DMS79 (cell line): ENCODE measurements at regions not wholly inside any gene's neighbourhood (a gene's known extent, or its start where the extent isn't known, plus 50 kb on each side); places are given as distances from the start of the nearest gene placed in this dataset.
"Not testable (repeated sequence)": the region's sequence is repeated elsewhere in the genome, so short reads cannot be mapped to it uniquely, and the experiment has no call there.

Experiments used
- DNase-seq: peaks from one replicate; lab custom pipeline; 2025; lab: John Stamatoyannopoulos, UW

DNA sequence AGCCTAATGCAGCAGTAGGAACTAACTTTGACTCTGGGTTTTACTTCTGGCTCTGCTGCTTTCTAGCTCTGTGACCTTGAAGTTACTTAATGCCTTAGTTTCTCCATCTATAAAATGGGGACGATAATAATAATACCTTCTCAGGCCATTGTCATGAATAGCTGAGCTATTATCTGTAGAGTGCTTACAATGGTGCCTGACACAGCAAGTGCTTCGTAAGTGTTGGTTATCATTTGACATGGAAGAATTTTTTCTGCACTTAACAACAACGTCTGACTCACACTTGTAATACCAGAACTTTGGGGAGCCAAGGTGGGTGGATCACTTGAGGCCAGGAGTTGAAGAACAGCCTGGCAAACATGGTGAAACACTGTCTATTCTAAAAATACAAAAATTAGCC is 140.5 kb downstream of the ARL4A start:
- DNase-seq = no peak

- DNase-seq = no peak
Observed at GRCh38 chr7:12831024-12831423, 143.6 kb downstream of the ARL4A start.

- no peak for DNase-seq
Observed at GRCh38 chr7:12833829-12834228, 146.4 kb downstream of the ARL4A start.

DNA sequence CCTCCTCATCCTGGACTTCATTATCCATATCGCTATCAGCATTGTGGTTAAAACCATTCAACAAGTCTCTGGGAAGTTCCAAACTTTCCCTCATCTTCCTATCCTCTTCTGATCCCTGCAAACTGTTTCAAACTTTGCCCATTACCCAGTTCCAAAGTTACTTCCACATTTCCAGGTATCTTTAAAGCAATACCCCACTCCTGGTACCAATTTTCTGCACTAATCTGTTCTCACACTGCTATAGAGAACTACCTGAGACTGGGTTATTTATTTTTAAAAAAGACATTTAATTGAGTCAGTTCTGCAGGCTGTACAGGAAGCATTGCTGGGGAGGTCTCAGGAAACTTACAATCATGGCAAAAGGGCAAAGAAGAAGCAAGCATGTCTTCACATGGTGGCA is 147.3 kb downstream of the ARL4A start:
- no peak for DNase-seq

- no peak for DNase-seq
Observed at GRCh38 chr7:12839508-12840153, 152.2 kb downstream of the ARL4A start.

DNA sequence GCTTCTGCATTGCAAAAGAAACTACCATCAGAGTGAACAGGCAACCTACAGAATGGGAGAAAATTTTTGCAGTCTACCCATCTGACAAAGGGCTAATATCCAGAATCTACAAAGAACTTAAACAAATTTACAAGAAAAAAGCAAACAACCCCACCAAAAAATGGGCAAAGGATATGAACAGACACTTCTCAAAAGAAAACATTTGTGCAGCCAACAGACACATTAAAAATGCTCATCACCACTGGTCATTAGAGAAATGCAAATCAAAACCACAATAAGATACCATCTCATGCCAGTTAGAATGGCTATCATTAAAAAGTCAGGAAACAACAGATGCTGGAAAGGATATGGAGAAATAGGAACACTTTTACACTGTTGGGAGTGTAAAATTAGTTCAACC is 157.3 kb downstream of the ARL4A start:
- DNase-seq = not testable (repeated sequence)

DNA sequence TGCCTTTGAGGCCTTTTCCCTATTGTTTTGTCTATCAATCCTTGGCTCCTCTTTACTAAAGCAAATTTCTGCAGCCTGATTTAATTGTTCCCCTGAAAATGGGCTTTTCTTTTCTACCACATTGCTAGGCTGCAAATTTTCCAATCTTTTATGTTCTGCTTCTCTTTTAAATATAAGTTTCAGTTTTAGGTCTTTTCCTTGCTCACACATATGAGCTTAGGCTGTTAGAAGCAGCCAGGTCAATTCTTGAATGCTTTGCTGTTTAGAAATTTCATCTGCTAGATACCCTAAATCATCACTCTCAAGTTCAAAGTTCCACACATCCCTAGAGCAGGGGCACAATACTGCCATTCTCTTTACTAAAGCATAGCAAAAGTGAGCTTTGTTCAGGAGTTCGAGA is 159.6 kb downstream of the ARL4A start:
- no peak for DNase-seq

DNA sequence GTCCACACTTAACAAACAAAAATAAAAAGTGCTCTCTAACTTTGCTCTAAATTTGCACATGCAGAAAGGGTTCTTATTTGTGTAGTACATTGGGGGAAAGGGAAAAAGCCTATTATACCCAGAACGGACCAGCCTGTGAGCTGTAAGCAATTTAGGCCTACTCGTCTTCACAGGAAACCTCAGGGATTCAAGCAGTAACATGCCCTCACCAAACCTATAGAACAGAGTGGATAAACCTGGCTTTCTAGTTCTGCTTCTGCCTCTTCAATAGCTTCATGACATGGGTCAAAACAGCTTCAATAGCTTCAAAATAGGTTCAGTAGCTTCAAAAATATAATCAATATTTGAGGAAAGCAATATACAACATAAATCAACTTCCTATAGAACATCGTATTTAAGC is 163.7 kb downstream of the ARL4A start:
- no peak for DNase-seq

DNA sequence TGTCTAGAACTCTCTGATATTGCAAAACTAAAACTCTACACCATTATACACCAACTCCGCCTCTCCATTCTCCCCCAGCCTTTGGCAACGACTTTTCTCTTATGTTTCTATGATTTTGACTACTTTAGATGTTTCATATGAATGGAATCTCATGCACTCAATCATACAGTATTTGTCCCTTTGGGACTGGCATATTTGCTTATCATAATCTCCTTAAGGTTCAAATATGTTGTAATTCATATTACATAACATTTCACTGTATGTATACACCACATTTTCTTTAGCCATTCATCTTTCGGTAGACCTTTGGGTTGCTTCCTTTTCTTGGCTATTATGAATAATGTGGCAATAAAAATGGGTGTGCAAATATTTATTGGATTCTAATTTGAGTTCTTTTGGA is 164.4 kb downstream of the ARL4A start:
- DNase-seq = no peak

DNA sequence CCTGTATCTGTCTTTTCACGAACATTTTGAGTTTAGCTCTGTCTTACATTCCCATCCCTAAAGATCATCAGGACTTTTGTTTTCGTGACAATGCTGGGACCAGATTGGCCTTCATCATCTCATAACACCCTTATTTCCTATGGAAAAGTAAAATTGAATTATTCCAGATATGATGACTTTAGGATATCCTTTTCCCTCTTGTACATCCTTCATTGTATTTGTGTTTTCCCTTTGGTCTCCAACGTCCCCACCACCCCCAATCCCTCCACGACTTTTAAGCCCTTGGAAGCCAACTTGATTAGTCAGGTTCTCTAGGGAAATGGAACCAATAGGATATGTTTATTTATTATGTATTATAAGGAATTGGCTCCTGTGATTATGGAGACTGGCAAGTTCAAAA is 167.6 kb downstream of the ARL4A start:
- no peak for DNase-seq

DNA sequence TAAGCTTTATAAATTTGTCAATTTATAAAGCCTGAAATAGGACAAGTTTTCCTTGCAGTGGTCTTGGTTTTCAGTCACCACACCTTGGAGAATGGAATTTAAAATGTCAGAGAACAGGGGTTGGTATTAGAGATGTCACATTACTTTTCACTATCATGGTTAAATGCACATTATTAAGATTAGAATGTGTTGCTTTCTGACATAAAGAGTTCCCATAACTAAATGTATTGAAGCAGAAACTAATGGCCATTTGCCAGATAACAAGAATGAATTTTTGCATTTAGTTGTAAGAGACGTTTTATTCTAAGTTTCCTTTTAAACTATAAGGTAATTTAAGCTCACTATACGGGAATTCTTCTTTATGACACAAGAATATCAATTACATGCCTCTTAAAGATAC is 172.3 kb downstream of the ARL4A start:
- no peak for DNase-seq

DNA sequence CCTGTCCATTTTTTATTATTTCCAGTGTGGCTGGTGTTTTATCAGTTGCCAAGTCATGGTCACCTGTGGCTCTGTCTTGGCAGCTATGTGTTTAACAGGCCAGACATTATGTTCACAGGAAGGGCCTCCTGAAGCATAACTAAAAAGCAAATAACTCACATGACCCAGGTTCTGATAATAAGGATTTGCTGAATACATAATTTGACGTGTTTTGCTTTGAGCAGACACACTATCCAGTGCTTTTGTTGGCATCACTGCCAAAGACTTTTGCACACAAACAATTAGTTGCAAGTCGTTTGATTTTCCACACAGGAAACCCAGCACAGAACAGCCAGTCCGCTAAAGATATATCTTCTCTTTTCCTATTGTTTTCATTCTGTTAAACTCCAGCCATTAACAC is 173.6 kb downstream of the ARL4A start:
- DNase-seq = no peak

GRCh38 chr7:12862146-12862545 is 174.7 kb downstream of the ARL4A start:
- no peak for DNase-seq

DNA sequence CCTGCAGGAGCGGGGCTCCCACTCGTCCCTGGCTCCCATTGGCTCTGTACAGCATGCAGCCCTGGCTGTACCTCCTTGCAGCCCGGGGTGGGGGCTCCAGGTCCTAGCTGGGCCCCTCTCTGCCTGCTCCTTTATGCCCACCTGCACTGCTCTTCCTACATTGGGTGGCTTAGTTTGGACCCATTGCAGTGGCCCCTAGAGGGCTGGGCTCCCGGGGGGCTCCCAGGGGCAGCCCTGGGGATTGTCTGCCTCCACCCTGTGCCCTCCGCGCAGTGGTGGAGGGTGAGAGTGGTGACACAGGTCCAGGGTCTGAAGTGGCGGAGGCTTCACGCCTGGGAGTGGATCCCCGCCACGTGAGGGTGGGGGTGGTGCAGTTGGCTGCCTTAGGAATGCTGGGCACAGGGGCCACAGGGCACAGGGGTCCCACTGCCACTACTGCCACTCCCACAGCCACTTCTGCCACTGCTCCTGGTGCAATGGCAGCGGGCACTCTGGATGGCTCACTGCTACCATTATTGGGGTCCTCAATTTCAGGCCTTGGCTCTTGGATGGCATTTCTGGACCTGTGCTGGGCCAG is 177.1 kb downstream of the ARL4A start:
- DNase-seq = no peak

GRCh38 chr7:12865593-12865992 is 178.2 kb downstream of the ARL4A start:
- no peak for DNase-seq

GRCh38 chr7:12866207-12866606 is 178.8 kb downstream of the ARL4A start:
- DNase-seq = no peak

DNA sequence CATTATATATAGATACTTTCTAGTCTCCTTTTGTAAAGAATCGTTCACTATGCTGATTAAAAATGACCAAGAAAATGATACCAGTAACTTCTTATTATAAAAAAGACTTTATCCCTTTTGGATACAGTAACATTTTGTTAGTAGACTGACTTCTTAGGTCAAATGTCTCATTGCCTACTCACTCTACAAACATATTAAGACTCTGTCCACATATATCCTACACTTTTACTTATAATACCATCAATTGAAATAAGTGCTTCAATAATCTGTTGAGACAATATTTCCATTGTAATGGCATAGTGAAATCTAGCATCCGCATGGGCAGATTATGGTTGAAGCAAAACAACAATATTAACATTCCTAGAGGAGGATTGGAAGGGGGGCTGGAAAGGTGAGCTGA is 180.6 kb downstream of the ARL4A start:
- no peak for DNase-seq

GRCh38 chr7:12870219-12870618 is 182.8 kb downstream of the ARL4A start:
- no peak for DNase-seq

GRCh38 chr7:12872487-12872886 is 185.1 kb downstream of the ARL4A start:
- no peak for DNase-seq

DNA sequence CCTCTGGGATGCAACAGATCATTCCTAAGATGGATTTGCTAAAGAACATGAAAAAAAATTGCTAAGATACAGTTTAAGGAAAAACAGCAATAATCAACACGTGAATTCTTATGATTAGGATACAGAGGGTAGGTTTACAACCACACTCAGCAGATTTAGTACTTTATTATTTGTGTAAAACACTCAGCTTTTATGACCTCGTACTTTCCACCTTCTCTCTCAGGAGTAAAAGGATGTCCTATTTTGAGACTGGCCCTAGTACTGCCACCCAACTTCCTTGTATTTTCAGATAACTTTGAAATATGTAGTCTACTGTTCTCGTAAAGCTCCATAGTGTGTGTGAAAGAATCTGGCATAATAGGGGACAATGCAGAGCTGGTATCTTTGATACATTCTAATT is 186.1 kb downstream of the ARL4A start:
- no peak for DNase-seq

DNA sequence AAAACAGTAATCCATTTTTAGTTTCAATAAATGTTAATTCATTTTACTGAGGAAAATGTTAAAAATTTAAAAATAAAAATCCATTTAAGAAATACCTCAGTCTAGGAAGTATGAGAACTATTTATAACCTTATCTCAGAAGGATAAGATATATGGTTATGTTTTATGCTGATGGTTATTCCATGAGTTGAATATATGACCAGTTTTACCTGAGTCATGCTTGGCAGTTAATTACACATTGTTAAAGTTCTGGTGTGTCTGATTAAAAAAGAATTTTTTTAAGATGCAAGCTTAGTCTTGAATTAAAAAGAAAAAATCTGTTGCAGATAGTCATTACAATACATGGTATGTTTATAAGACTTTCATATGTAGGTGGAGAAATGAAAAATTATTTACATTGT is 191.7 kb downstream of the ARL4A start:
- DNase-seq = no peak

GRCh38 chr7:12881712-12882111 is 194.3 kb downstream of the ARL4A start:
- no peak for DNase-seq

GRCh38 chr7:12882710-12883109 is 195.3 kb downstream of the ARL4A start:
- no peak for DNase-seq

DNA sequence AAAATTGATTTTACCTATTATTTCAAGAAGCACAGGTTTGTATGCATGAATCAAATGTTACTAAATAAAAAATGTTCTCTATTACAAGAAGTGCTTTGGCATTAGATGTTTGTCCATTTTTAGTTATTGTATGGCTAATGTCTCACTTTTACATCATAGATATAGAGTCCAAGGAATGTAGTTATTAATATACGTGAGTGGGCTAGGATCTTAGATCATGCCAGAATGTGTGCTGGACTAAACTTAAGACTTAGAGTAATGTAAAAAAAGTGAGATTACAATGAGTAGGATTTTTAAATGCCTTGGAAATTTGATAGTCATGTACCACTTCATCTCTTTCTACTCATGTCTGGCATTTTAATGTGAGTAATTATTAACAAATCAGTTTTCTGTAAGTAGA is 196.6 kb downstream of the ARL4A start:
- no peak for DNase-seq
